ENCODE measurements at regions not wholly inside any gene's neighbourhood (a gene's known extent, or its start where the extent isn't known, plus 50 kb on each side); places are given as distances from the start of the nearest gene placed in this dataset.

GRCh38 chr2:15866563-15867193 lies 73.7 kb upstream of the MYCN start:
- ATAC-seq (no peak), FAIRE-seq (no peak), DNase-seq (ENCODE audit: low read depth in 1 of 2, low spot score in 1 of 2) (no peak)
- 11% methylated on average over 3 of the region's 3 CpGs for WGBS (ENCODE audit: missing lambda C conversion rate)
- Histone ChIP-seq H3K4me1 (no peaks in the 10 kb centered on the region), H3K4me3 (no peak overlapping the region), H3K27ac (no peak overlapping the region), H3K9me3 (0 out of 3 replicates have a peak, but pooled peaks cover 2% of the 10 kb centered on the region), H3K4me2 (no peak overlapping the region)
- TF ChIP-seq, protein P1, sequence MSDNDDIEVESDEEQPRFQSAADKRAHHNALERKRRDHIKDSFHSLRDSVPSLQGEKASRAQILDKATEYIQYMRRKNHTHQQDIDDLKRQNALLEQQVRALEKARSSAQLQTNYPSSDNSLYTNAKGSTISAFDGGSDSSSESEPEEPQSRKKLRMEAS (IDR thresholded peaks at IDR 0.05) = no peak
- TF ChIP-seq EP300 (IDR thresholded peaks at IDR 0.05) (no peak), JUN (IDR thresholded peaks at IDR 0.05) (no peak), PHF8 (IDR thresholded peaks at IDR 0.05; ENCODE audit: borderline replicate concordance, low read depth) (no peak), TP53 (CRISPR knock-in tag; IDR thresholded peaks at IDR 0.05) (no peak), CHD2 (IDR thresholded peaks at IDR 0.05; ENCODE audit: low read length, partially characterized antibody) (no peak), ZNF302 (CRISPR knock-in tag; IDR thresholded peaks at IDR 0.05) (no peak), TFCP2L1 (CRISPR knock-in tag; IDR thresholded peaks at IDR 0.05) (no peak), HEYL (CRISPR knock-in tag; IDR thresholded peaks at IDR 0.05) (no peak)
- TF ChIP-seq, protein P2, sequence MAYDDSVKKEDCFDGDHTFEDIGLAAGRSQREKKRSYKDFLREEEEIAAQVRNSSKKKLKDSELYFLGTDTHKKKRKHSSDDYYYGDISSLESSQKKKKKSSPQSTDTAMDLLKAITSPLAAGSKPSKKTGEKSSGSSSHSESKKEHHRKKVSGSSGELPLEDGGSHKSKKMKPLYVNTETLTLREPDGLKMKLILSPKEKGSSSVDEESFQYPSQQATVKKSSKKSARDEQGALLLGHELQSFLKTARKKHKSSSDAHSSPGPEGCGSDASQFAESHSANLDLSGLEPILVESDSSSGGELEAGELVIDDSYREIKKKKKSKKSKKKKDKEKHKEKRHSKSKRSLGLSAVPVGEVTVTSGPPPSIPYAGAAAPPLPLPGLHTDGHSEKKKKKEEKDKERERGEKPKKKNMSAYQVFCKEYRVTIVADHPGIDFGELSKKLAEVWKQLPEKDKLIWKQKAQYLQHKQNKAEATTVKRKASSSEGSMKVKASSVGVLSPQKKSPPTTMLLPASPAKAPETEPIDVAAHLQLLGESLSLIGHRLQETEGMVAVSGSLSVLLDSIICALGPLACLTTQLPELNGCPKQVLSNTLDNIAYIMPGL (CRISPR knock-in tag; IDR thresholded peaks at IDR 0.05; ENCODE audit: borderline replicate concordance) = no peak
- ChIA-PET CTCF (no interaction called here), POLR2A (no interaction called here)

GRCh38 chr2:15867194-15868171 lies 72.9 kb upstream of the MYCN start:
- no peak for TF ChIP-seq MAZ (IDR thresholded peaks at IDR 0.05; ENCODE audit: borderline replicate concordance, low read depth, low read length)
- TF ChIP-seq TFCP2L1 (CRISPR knock-in tag; IDR thresholded peaks at IDR 0.05) = no peak
- TF ChIP-seq RARB (CRISPR knock-in tag; IDR thresholded peaks at IDR 0.05) = no peak
- TF ChIP-seq, protein P3, sequence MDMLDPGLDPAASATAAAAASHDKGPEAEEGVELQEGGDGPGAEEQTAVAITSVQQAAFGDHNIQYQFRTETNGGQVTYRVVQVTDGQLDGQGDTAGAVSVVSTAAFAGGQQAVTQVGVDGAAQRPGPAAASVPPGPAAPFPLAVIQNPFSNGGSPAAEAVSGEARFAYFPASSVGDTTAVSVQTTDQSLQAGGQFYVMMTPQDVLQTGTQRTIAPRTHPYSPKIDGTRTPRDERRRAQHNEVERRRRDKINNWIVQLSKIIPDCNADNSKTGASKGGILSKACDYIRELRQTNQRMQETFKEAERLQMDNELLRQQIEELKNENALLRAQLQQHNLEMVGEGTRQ (IDR thresholded peaks at IDR 0.05) = no peak
- no peak for TF ChIP-seq NR3C1 (IDR thresholded peaks at IDR 0.05)
- no peak for TF ChIP-seq RAD21 (conservative IDR thresholded peaks at IDR 0.05 in 1 of 2, IDR thresholded peaks at IDR 0.05 in 1 of 2)
- TF ChIP-seq CEBPB (IDR thresholded peaks at IDR 0.05) = no peak
- TF ChIP-seq JUN (IDR thresholded peaks at IDR 0.05) = no peak
- no peak for TF ChIP-seq CBX8 (IDR thresholded peaks at IDR 0.05)
- TF ChIP-seq HOXA7 (CRISPR knock-in tag; IDR thresholded peaks at IDR 0.05) = no peak
- TF ChIP-seq POLR2A (IDR thresholded peaks at IDR 0.05; ENCODE audit: low read length) = no peak
- no peak for TF ChIP-seq E2F6 (IDR thresholded peaks at IDR 0.05; ENCODE audit: borderline replicate concordance, low read depth)
- Histone ChIP-seq H3K9me3 (0 out of 3 replicates have a peak, but pooled peaks cover 2% of the 10 kb centered on the region), H3K4me3 (no peak overlapping the region), H3K27ac (no peak overlapping the region), H3K4me2 (no peak overlapping the region), H3K4me1 (no peaks in the 10 kb centered on the region)
- POLR2A ChIA-PET = no interaction called here
- DNase-seq (ENCODE audit: low read depth in 1 of 2, low spot score in 1 of 2) (no peak), ATAC-seq (no peak), FAIRE-seq (no peak)
- CTCF ChIA-PET = no interaction called here
- WGBS (ENCODE audit: missing lambda C conversion rate) = 44% methylated on average over 8 of the region's 8 CpGs

Data from A549 (cell line).